DMS153 treated with DMSO at 0.1 percent for 48 hours (cell line): ENCODE measurements at regions not wholly inside any gene's neighbourhood (a gene's known extent, or its start where the extent isn't known, plus 50 kb on each side); places are given as distances from the start of the nearest gene placed in this dataset.

Source experiments
- DNase-seq: peaks from one replicate; lab custom pipeline; 2025; ENCODE audit not compliant: unreplicated experiment; lab: John Stamatoyannopoulos, UW

DNA sequence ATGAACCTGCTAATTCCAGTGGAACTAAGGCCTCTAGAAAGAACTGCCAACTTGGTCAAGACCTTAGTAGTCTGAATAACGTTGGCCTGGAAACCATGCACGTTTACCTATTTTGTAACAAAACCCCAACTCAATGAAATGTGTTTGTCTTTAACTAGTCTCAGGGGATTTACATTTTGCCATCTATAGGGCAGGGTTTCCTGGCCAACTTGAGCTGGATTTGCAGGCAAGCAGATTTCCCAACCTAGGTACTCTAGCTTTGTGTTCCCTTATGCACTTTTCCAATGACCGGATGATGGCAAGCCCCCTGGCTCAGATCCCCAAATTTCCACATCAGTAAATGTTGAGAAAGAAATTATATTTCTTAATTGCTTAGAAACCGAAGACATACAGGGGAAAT, 114.5 kb downstream of the IRS2 start:
- no peak for DNase-seq

GRCh38 chr13:109670776-109671175, 115.6 kb downstream of the IRS2 start:
- DNase-seq, result no peak

DNA sequence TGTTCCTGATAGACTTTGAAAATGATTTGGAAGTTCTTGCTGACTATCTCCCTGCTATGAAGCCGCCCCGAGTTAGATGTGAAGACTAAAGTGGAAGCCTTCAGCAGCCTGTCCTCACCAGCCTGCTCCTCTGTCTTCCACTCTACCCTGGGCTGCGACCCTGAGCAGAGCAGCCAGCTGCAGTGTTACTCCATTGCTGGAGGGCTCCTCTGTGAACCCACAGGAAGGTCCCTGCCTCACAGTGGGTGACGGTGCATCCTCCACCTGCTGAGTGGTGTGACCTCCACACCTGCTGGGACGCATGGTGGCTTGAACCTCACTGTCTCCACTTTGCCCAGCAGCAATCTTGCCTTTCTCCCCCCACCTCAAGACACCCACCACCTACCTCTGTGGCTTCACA, 116.4 kb downstream of the IRS2 start:
- DNase-seq, result no peak

GRCh38 chr13:109669234-109669612, 117.2 kb downstream of the IRS2 start:
- no peak for DNase-seq

DNA sequence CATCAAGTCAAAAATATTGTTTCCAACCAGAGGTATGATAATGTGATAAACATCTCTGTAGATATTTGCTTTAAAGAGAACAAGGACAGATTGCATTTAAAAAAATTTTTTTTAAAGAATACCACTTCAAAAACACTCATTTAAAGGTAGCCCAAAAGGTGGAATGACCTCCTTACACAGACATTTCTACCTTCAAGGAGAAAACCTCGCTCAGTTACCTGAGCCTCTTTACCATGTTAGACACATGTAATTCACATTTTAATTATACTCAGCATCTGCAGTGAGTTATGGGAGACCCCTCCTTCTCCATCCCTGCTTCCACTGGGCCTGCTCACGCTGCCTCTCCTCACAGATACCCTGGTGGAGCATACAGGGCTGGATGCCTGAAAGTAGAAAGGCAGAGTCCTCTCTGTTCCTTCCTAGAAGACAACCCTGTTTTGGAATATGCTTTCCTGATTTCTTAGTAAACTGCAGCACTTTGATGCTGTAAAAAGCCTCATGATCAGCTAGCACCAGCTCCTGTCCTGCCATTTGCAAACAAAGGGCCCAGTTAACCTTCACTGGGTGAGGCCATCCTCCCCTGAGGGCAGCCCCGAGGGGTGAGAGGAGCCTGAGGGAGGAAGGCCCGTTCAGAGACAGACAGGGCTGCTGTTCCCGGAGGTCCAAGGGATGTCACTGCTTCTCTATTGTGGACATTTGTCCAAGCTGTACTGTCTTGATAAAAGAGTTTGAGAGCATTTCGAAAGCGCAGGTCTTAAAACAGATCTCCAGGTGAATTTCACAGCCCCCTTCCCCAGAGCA, 117.8 kb downstream of the IRS2 start:
- no peak for DNase-seq

- DNase-seq, result no peak
Measured at GRCh38 chr13:109667807-109668291, 118.5 kb downstream of the IRS2 start.

GRCh38 chr13:109667056-109667455, 119.3 kb downstream of the IRS2 start:
- no peak for DNase-seq

DNA sequence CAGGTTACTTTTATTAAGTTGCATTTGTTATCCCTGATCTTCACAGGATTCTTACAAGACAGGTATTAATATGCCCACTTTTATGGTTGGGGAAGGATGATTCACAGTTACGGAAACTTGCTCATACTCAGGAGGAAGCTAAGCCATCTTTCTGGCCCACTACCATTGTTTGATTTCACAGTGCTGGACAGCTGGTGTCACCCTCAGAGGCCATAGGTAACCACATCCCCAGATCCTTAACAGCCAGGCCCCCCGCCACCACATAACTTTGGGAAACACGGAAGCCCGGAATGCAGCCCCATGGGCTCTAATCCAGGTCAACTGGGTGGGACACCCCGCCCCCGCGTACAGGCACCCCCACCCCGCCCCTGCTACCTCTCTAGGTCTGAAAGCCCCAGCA, 119.7 kb downstream of the IRS2 start:
- no peak for DNase-seq

DNA sequence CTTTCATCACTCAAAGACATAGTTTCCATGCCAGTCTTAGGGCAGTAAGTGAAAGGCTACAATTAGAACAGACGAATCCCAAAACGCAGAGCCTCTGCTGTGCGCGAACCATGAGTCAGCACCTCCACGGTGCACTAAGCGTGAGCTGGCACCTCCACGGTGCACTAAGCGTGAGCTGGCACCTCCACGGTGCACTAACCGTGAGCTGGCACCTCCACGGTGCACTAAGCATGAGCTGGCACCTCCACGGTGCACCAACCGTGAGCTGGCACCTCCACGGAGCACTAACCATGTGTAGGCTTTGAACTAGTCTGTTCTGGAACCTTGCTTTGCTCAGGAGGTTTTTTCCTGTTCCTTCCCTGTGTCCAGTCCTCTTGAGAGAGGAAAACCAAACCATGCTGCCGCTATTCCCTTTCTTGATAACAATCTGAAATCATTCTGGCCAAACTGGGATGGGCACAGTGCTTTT, 120.6 kb downstream of the IRS2 start:
- DNase-seq, result no peak

DNA sequence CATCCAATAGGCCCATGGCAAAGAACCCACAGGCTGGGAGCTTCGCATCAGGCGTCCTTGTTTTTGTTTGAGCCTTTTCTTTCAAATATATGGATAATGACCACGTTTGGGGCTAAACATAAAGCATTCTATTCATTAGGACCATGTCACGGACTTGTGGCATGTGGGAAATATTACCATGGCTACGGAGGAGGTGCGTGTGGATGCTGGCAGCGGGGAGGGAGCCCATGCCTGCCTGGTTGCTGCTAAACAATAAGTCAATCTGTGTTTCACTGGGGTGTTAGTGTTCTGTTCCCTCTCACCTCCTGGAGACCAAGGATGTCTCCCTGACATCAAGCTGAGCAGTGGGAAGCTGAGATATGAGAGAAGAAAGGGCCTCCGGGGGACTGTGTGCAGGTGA, 121.1 kb downstream of the IRS2 start:
- no peak for DNase-seq

- DNase-seq, result no peak
Measured at GRCh38 chr13:109657395-109657794, 129.0 kb downstream of the IRS2 start.

- DNase-seq, result no peak
Measured at GRCh38 chr13:109656206-109656605, 130.2 kb downstream of the IRS2 start.

DNA sequence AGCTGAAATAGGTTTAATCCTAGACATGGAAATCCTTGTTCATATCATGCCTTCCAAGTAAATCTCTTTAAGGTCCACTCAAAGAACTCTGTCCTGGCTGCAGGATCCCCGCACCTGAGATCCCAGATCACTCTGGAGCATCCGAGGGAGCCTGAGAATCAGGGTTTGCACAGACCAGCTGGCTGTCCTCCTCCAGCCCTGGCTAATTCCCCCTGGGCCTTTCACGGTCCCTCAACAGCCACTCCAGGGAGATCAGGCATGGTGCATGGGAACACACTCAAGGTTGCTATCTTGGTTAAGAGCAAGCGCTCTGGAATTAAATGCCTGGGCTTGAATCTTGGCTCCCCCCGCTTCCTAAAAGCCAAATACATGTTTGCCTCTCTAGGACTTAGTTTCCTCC, 130.8 kb downstream of the IRS2 start:
- DNase-seq, result no peak

GRCh38 chr13:109655206-109655600, 131.2 kb downstream of the IRS2 start:
- DNase-seq, result no peak

GRCh38 chr13:109654341-109655205, 131.8 kb downstream of the IRS2 start:
- no peak for DNase-seq

- DNase-seq, result no peak
Measured at GRCh38 chr13:109652531-109652930, 133.9 kb downstream of the IRS2 start.

DNA sequence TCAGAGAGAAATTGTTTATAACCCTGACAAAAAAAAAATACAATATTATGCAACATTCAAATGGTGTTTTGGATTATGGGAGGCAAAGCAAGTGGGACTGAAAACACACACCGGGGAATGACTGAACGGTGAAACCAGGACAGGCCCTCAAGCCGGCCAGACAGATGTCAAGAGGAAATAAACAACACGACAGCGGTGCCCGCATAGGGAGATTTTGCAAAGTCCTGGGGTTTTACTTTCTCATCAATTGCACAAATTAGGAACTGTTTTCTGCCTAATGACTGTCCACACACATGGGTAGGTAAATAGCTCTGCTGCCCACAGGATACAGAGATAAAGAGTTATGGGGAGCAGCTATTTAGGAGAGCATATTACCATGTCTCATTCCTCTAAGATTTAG, 134.5 kb downstream of the IRS2 start:
- no peak for DNase-seq

DNA sequence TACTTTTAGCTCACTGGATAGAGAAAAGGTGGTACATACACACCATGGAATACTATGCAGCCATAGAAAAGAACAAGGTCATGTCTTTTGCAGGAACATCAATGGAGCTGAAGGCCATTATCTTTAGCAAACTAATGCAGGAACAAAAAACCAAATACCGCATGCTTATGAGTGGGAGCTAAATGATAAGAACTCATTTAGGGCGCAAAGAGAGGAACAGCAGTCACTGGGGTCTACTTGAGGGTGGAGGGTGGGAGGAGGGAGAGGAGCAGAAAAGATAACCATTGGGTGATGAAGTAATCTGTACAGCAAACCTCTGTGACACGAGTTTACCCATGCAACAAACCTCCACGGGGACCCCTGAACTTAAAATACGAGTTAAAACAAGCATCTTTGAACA, 135.1 kb downstream of the IRS2 start:
- DNase-seq, result no peak

- DNase-seq, result no peak
Measured at GRCh38 chr13:109650861-109651260, 135.5 kb downstream of the IRS2 start.

- DNase-seq, result no peak
Measured at GRCh38 chr13:109649713-109650112, 136.7 kb downstream of the IRS2 start.

DNA sequence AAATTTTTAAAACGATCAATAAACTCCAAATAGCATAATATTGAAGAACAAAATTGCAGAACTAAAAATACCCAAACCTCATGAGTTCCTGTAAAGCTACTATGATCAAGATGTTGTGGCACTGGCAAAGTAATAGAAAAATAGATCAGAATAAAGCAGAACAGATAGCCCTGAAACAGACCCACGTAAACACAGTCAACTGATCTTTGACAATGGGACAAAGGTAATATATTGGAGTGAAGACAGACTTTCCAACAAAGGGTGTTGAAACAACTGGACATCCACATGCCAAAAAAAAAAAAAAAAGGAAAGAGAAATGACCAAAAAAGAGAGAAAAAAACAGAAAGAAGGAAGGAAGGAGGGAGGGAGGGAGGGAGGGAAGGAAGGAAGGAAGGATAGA, 138.7 kb downstream of the IRS2 start:
- DNase-seq, result no peak

DNA sequence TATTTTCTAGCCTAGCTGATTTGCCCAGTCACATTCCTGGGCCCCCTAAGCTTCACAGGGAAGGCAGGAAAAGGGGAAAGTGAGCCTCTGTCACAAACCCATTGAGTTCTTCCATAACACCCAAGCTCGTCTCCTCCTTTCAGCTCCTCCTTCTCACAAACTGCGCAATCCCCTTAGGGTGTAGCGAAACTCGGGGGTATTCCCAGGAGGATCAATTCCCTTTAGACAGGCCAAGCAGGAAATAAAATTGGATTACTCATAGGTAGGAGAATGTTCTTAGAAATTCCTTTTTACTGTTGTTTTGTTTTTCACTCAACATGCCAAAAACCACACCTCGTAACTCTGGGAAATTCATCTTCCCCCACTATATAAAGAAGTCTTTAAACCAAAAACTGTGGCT, 139.3 kb downstream of the IRS2 start:
- no peak for DNase-seq
